ENCODE measurements at regions not wholly inside any gene's neighbourhood (a gene's known extent, or its start where the extent isn't known, plus 50 kb on each side); places are given as distances from the start of the nearest gene placed in this dataset.

- TF ChIP-seq CTCF (IDR thresholded peaks at IDR 0.05), result no peak
- TF ChIP-seq POLR2AphosphoS5 (IDR thresholded peaks at IDR 0.05), result no peak
Measured at GRCh38 chrX:46317163-46317562, 228.1 kb downstream of the ZNF674 start.
